H1 (cell line): ENCODE measurements at regions not wholly inside any gene's neighbourhood (a gene's known extent, or its start where the extent isn't known, plus 50 kb on each side); places are given as distances from the start of the nearest gene placed in this dataset.

Experiments
- BACH1 ChIP-seq: IDR thresholded peaks from 2 replicates; pipeline ENCODE4 v1.6.1; 2012; ENCODE audit warnings: low read length, improper control_type of control experiment
- CTCF ChIP-seq, 3 experiments: IDR thresholded peaks; 1 replicate in 2 of 3; 2 replicates in 1 of 3; pipeline versions ENCODE4 v1.5.1 to v1.6.1; 2011; ENCODE audit warnings: low read length in 3 of 3, mild to moderate bottlenecking in 3 of 3, inconsistent platforms in 2 of 3, low read depth in 1 of 3, moderate library complexity in 1 of 3; ENCODE audit not compliant: insufficient read depth in 1 of 3; ENCODE audit errors: control extremely low read depth in 1 of 3

DNA sequence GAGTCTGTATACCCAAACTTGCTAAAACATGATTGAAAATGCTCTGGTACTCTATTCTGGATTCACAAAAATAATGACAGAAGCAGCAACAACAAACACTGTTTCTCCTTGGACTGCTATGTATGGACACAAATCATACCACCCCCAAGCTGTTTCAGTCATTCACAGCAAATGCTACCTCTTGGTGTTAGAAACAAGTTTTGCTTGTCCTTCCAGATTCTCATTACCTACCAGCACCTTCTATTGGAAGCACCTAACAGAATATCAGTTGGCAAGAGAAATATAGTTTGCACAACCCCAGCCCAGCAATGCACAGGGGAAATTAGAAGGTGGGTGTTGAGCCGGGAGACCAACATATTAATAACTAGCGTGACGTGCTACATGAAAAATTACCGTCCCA lies 1950.9 kb downstream of the C4orf33 start (continued):
- TF ChIP-seq CTCF (IDR thresholded peaks at IDR 0.05; ENCODE audit: control extremely low read depth in 1 of 3, insufficient read depth in 1 of 3, low read depth in 1 of 3, low read length in 3 of 3) (no peak), BACH1 (no peak)
- TF ChIP-seq, all 59 proteins: peak for 0
